ENCODE measurements at regions not wholly inside any gene's neighbourhood (a gene's known extent, or its start where the extent isn't known, plus 50 kb on each side); places are given as distances from the start of the nearest gene placed in this dataset.

DNA sequence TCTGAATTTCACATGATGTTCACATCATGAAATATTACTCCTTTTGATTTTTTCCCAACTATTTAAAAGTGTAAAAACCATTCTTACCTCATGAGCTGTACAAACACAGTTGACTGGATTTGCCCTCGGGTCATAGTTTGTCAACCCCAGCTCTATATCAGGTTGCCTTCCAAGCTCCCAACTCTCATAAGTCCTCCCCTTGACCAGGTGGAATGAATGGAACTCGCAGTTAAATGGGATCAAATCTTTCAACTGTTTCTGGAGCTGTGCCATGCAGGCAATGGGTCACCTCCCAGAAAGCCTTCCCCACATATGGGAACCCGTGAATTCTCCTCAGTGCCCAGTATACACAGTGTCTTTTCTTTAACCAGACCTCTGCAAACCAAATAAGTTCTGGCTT, 169.8 kb upstream of the FOXD3 start:
- TF ChIP-seq POLR2A (IDR thresholded peaks at IDR 0.05) (no peak), EP300 (IDR thresholded peaks at IDR 0.05) (no peak)
- TF ChIP-seq, protein P1, sequence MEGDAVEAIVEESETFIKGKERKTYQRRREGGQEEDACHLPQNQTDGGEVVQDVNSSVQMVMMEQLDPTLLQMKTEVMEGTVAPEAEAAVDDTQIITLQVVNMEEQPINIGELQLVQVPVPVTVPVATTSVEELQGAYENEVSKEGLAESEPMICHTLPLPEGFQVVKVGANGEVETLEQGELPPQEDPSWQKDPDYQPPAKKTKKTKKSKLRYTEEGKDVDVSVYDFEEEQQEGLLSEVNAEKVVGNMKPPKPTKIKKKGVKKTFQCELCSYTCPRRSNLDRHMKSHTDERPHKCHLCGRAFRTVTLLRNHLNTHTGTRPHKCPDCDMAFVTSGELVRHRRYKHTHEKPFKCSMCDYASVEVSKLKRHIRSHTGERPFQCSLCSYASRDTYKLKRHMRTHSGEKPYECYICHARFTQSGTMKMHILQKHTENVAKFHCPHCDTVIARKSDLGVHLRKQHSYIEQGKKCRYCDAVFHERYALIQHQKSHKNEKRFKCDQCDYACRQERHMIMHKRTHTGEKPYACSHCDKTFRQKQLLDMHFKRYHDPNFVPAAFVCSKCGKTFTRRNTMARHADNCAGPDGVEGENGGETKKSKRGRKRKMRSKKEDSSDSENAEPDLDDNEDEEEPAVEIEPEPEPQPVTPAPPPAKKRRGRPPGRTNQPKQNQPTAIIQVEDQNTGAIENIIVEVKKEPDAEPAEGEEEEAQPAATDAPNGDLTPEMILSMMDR (IDR thresholded peaks at IDR 0.05) = no peak
